ENCODE measurements at regions not wholly inside any gene's neighbourhood (a gene's known extent, or its start where the extent isn't known, plus 50 kb on each side); places are given as distances from the start of the nearest gene placed in this dataset.
A peak's percentile ranks its signal among the peaks of the same experiment; 100 is the strongest.

DNA sequence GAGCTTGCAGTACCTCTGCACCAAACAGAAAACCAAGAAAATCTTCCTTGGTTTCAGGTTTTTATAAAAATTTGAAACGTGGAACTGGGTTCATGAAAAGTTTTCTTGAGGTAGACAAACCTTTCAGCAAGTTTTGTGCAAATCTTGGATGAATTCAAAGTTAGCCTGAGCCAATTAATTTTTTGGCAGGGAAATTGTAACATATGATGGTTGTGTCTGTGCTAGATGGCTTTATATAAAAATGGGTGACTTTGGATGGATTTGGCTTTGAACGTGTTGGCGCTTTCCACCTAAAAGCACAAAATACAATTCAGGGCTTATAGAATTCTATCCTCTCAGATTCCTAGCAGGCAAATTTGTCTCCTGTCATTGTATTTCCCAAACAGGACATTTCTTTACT lies 524.4 kb downstream of the CAAP1 start:
- intact Hi-C loops (cut with DNase I) = no loop called here
- ATAC-seq (no peak), DNase-seq (ENCODE audit: missing footprints) (no peak)

GRCh38 chr9:26361010-26361409 lies 531.6 kb downstream of the CAAP1 start:
- DNase-seq (ENCODE audit: missing footprints) (no peak), ATAC-seq (no peak)
- intact Hi-C loops (cut with DNase I) = no loop called here

DNA sequence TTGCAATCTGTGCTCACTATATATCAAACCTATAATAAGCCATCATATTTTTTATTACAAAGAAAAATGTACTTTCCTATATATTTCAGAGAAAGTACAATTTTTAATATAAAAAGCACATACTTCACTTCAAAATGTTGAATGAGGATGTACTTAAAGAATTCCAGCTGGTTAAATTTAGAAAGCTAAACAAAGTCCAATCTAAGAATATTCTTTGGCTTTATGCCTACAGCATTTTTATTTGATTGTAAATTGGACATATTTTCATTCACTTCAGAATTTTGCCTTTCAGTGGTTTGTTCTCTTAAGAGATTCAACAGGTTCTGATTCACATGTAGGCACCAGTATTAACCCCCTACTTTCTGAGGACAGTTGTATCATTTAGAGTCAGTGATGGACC lies 533.8 kb downstream of the CAAP1 start:
- ATAC-seq (no peak), DNase-seq (ENCODE audit: missing footprints) (no peak)
- intact Hi-C loops (cut with DNase I) = no loop called here

DNA sequence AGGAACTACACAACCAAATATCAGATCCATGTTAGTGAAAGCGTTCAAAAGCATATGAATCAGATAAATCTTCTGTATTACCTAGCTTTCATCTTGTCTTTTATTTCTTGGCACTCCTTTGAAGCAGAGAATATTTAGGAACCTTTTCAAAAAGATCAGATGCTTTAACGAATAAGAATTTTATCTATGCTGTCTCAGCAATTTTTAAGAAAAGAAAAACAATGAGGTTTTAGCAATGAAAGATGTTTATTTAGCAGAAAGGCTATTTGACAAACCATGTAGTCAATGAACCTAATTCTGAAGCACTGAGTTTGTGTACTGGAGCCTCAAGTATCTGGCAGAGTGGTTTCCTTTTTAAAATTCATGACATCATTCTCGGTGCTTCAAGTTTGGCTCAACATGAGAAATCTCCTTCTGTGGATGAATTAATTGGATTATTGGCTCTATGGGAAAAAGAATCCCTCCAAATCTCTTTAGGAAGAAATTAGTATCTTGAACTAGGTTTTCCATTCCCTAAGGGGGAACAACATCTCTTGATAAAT lies 534.7 kb downstream of the CAAP1 start:
- ATAC-seq = no peak
- DNase-seq (ENCODE audit: missing footprints) = no peak
- intact Hi-C loops (cut with DNase I) = no loop called here

DNA sequence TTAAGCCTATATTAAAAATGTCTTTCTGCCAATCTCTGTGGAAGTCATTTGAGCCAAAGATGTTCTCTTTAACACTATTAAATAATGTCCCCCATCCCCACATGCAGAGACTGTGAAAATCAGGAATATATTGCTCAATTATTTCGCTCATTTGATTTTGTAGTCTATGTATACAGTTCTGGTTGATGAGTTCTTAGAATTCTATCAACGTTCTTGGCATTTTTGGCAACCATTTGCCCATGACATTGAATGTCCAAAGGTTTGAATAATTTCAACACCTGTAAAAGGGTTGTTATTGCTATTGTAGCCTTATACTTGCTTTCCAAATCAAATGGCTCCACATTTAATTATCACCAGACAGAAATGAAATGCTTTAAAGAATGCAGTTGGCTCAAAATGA lies 536.1 kb downstream of the CAAP1 start:
- ATAC-seq = no peak
- intact Hi-C loops (cut with DNase I) = no loop called here

DNA sequence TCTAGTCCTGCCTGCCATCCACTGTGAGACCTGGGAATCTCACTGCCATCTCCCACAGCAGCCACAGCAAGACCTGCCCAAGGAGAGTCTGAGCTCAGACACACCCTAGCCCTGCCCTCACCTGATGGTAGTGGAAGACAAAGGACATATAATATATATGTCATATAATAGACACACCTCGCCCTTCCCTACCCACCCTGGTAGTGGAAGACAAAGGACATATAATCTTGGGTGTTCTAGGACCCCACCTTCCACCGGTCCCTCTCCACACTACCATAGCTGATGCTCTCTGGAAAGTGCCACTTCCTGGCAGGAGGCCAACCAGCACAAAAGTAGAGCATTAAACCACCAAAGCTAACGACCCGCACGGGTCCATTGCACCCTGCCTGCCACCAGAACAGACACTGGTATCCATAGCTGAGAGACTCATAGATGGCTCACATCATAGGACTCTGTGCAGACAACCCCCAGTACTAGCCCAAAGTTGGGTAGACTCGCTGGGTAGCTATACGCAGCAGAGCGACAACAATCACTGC lies 545.6 kb downstream of the CAAP1 start:
- DNase-seq (ENCODE audit: missing footprints) = no peak

More for the DNA sequence above, 536.1 kb downstream of the CAAP1 start:
- DNase-seq (ENCODE audit: missing footprints) = no peak

GRCh38 chr9:26341545-26341944 lies 551.1 kb downstream of the CAAP1 start:
- intact Hi-C loops (cut with DNase I) = no loop called here
- ATAC-seq = no peak
- no peak for DNase-seq (ENCODE audit: missing footprints)

More for the DNA sequence above, 545.6 kb downstream of the CAAP1 start:
- intact Hi-C loops (cut with DNase I) = no loop called here
- ATAC-seq = no peak

DNA sequence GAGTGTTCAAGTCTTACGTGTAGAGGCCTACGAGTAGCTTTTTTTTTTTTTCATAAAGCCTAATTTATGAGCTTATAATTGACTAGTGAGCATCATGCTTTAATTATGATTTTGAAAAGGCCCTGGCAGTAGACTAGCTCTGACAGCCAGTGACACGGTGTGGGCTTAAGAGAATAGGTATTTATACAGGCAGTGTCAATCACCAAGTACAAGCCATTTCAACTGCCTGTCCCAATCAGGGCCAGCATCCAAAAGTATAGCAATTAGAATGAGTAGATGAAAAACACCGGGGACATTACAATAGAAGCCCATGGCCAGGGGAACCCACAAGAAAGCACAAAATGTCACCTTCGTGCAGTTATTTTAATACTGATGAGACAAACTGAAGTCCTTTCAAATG lies 552.8 kb downstream of the CAAP1 start:
- DNase-seq (ENCODE audit: missing footprints) (no peak), ATAC-seq (no peak)
- intact Hi-C loops (cut with DNase I) = no loop called here

DNA sequence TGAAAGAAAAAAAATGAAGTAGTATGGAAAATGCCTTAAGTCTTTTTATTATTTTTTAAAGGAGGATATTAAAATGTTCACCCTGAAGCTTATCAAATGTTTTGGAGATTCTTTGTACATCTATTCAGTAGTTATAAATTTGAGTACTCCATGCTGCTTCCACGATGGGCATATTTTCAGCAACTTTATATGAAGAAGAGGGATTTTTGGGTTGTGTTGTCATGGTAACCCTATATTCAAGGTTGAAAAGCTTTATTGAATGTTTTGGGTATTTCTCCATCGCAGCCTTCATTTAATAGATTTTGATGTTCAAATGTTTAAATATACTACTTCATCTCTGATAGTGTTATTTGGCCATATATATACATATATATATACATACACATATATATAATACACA lies 557.5 kb downstream of the CAAP1 start:
- DNase-seq (ENCODE audit: missing footprints) (no peak), ATAC-seq (no peak)
- intact Hi-C loops (cut with DNase I) = no loop called here

- intact Hi-C loops (cut with DNase I) = no loop called here
- DNase-seq (ENCODE audit: missing footprints) (no peak), ATAC-seq (no peak)
Observed at GRCh38 chr9:26334706-26335105, 557.9 kb downstream of the CAAP1 start.

DNA sequence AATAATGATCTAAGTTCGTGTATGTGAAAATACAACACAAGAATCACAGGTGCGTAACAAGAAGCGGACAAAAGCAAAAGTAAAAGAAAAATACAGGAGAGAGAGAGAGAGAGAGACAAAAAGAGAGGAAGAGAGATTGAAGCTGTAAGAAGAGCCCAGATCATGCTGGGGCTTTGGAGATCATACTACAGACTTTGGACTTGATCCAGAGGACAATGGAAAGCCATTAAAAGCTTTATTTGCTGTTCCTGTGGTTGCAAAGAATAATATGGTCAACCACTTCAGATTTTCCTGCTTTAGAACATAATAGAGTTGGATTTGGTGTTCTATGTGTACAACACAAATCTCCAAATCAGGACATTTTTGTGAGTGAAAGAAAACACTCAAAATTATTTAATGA lies 561.4 kb downstream of the CAAP1 start:
- DNase-seq (ENCODE audit: missing footprints) (no peak), ATAC-seq (no peak)
- intact Hi-C loops (cut with DNase I) = no loop called here

DNA sequence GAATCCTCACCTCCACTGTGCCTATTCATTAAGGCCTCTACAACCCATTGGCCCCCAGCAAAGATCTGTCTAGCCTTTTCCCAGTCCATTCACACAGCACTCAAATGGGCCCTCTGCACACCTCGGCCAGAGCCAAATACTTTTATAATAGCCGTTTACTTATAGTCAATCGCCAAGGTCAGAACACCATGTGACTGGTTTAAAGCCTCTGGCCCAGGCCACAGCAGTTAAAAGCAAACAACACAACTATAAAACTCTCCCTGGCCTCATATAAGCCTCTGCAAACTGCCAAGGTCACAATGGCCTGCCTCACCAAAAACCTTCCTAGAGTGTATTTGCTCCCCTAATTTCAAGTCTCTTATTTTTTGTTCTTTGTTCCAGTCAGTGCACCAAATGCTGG lies 562.6 kb downstream of the CAAP1 start:
- ATAC-seq (no peak), DNase-seq (ENCODE audit: missing footprints) (no peak)
- intact Hi-C loops (cut with DNase I) = no loop called here

- ATAC-seq = no peak
- DNase-seq (ENCODE audit: missing footprints) = no peak
- intact Hi-C loops (cut with DNase I) = no loop called here
Observed at GRCh38 chr9:26326563-26326962, 566.0 kb downstream of the CAAP1 start.

DNA sequence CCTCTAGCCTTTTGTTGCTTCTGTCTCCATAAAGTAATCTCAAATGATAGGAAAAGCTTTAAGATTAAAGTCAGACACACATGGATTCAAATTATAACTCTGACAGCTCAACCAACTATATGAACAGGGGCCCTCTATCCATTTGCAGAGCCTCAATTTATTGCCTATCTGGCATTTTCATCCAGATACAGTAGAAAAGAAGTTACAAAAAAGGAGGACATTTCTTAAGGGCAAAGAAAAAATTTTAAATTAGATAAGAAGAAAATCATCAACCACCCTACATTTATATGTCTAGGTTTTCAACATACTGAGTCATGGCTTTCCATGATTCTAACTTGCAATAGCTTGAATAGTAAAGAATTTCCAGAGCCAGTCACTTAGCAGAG lies 567.2 kb downstream of the CAAP1 start:
- ATAC-seq = no peak
- intact Hi-C loops (cut with DNase I) = no loop called here
- DNase-seq (ENCODE audit: missing footprints) = no peak

- peak; percentile 31 for ATAC-seq
- intact Hi-C loops (cut with DNase I) = no loop called here
- no peak for DNase-seq (ENCODE audit: missing footprints)
Observed at GRCh38 chr9:26324786-26325443, 567.7 kb downstream of the CAAP1 start.

GRCh38 chr9:26321935-26322334 lies 570.7 kb downstream of the CAAP1 start:
- intact Hi-C loops (cut with DNase I) = no loop called here
- ATAC-seq = no peak
- DNase-seq (ENCODE audit: missing footprints) = no peak

GRCh38 chr9:26319859-26320258 lies 572.7 kb downstream of the CAAP1 start:
- intact Hi-C loops (cut with DNase I) = no loop called here
- DNase-seq (ENCODE audit: missing footprints) (no peak), ATAC-seq (no peak)

- DNase-seq (ENCODE audit: missing footprints) (no peak), ATAC-seq (no peak)
- intact Hi-C loops (cut with DNase I) = no loop called here
Observed at GRCh38 chr9:26313108-26313507, 579.5 kb downstream of the CAAP1 start.

DNA sequence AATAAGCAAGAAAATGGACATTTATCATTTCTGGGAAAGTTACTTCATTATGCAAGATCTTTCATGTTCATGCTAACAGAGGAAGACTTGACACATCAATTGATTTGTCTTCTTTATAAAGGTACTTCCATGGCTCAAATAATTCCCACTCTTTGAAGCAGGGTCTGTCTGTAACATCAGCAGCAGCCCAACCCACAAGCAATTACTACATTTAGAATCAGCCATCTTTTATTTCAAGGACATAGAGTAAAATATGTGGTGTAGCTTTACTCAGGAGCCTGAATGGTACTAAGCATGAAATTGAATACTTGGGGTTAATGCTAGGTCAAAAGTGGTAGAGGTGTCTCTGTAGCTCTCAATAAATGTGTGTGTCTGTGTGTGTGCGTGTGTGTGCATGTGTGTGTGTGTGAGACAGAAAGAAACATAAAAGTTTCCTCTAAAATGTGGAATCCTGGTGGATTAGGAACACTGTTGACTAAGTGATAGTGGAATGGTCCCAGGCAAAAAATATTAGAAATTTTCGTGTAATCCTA lies 581.1 kb downstream of the CAAP1 start:
- no peak for ATAC-seq
- intact Hi-C loops (cut with DNase I) = no loop called here

GRCh38 chr9:26310294-26310693 lies 582.3 kb downstream of the CAAP1 start:
- ATAC-seq (no peak), DNase-seq (ENCODE audit: missing footprints) (no peak)
- intact Hi-C loops (cut with DNase I) = no loop called here

More for the DNA sequence above, 581.1 kb downstream of the CAAP1 start:
- no peak for DNase-seq (ENCODE audit: missing footprints)

DNA sequence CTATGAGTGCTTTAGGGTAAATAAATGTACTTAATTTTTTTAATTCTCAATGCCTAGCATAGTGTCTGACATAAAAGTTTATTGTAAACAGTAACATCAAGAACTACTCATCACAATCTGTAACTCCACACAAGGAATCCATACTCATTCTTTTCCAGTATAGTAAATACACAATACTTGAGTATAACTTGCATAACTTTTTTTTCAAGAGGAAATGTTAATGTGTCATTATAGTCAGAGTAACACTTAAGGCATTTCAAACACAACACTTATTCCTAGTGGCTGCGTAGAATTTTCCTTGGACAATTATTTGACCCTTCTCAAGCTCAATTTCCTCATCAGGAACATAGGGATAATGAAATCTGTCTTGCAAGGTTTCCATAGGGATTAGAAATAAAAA lies 584.3 kb downstream of the CAAP1 start:
- no peak for ATAC-seq
- intact Hi-C loops (cut with DNase I) = no loop called here
- DNase-seq (ENCODE audit: missing footprints) = no peak

Data from Right ventricle myocardium inferior (tissue), 1 donor.